RPMI8226 (cell line): ENCODE measurements at regions not wholly inside any gene's neighbourhood (a gene's known extent, or its start where the extent isn't known, plus 50 kb on each side); places are given as distances from the start of the nearest gene placed in this dataset.
"Not testable (repeated sequence)": the region's sequence is repeated elsewhere in the genome, so short reads cannot be mapped to it uniquely, and the experiment has no call there.

ENCODE experiments used
- DNase-seq: peaks from one replicate; pipeline ENCODE4 v3.0.0-alpha.2; 2015

- DNase-seq: not testable (repeated sequence)
These were observed 56.7 kb upstream of the SEC22B start for GRCh38 chr1:120232834-120233660.

DNA sequence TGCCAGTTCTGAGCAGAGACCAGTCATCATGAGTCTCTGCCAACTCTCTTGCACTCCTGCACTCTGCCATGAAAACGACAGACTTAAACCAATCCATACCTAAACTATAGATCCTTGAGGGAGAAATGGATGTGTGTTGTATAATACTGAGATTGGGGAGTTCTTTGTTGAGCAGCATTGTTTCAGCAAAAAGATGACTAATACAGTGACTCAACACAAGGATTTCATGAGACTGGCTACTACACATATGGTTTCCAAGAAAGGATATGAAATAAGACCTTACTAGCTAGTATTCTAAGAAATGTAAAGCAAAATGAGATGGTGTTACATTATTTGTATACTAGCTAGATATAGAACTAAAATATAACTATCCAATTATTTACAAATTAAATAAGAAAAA lies 53.5 kb upstream of the SEC22B start:
- not testable (repeated sequence) for DNase-seq
